HG03565 (cell line): ENCODE measurements at regions not wholly inside any gene's neighbourhood (a gene's known extent, or its start where the extent isn't known, plus 50 kb on each side); places are given as distances from the start of the nearest gene placed in this dataset.
"Not testable (repeated sequence)": the region's sequence is repeated elsewhere in the genome, so short reads cannot be mapped to it uniquely, and the experiment has no call there.

Experiments used
- ATAC-seq: cut with Tn5 transposase; IDR thresholded peaks from one replicate; pipeline ENCODE4 v1.9.1; 2021; ENCODE audit warnings: mild to moderate bottlenecking, moderate library complexity; ENCODE audit not compliant: unreplicated experiment

DNA sequence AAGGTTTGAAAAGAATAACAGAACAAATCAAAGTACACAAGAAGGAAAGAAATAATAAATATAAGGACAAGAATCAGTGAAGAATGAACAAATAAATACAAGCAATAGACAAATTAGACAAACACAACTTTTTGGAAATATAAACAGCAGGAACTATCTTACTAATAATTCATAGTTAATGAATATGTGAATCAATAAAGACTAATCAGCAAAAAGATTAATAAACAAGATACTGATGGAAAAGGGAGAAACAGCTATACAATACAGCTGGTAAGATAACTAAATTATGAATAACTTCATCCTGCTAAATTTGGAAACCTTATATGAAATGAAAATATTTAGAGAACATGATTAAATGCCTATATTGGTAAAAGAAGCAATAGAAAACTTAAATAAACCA, 193.6 kb upstream of the SPRED2 start:
- no peak for ATAC-seq

DNA sequence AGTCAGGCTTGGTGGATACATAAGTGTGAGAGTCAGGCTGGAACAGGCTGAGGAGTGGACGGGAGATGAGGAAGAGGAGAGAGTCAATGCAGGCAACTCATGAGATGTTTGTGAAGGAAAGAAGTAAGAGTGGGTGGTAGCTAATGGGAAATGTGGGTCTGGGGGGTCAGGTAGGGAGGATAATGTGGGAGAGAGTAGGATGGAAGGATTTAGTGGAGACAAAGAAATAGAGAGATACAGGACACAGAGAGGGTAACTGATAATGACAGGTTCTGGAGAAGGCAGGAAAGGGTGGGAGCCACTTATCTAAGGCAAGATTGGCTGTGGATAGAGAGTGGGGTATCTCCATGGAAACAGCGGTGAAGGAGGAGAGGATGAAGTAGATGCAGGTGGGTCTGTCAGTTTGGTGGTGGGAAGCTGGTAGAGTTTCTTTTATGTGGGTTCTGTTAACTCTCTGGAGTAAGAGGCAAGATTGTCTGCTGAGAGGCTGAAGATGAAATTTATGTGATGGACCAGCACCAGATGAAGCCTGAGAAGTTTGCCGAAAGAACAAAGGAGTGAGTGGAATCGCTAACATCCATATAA, 190.6 kb upstream of the SPRED2 start:
- ATAC-seq: no peak

DNA sequence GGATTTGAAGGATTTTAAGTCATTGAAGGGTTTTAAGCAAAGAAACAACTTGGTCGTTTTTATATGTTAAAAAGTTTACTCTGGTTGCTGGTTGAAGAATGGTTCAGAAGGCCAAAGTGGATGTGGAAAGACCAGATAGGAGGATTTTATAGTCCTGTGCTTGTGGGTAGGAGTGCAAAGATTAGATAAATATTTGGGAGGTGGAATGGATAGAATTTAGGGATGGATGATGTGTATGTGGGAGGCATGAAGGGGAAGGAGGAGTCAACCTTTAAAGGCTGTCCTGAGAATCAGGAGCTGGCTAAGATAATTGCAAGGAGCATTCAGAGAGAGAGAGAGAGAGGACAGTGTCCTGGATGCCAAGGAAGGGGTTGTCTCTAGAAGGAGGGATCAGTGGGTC, 190.1 kb upstream of the SPRED2 start:
- ATAC-seq: no peak

DNA sequence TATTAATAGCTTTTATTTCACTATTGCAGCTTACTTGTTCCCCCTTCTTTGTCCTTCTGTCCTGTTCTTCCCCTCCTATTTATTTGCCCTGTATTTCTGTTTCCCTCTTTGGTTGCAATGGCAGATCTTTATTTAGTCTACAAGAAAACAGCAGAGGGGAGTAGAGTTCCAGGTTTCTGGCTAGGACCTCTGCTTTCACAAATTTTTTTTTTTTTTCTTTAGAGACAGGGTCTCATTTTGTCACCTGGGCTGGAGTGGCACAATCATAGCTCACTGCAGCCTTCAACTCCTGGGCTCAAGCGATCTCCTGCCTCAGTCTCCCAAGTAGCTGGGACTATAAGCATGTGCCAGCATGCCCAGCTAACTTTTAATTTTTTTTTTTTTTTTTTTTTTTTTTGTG, 188.1 kb upstream of the SPRED2 start:
- ATAC-seq: no peak

DNA sequence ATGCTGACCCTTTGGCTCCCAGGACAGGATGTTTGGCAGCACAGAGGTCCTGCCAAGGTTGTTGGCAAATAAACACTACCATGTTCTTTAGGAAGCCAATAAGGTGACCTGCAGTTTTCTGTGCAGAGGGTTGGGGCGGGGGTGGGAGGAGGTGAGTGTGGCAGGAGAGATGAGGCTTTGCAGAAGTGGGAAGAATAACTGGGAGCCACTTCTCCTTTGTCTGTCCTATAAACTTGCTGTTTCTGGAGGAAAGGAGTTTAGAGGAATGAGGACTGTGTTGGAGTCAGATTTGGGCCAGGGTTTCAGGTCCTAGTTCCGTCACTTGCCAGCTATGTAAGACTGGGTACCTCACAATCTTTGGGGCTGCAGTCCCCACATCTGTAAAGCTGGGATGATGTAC, 187.6 kb upstream of the SPRED2 start:
- ATAC-seq: no peak

DNA sequence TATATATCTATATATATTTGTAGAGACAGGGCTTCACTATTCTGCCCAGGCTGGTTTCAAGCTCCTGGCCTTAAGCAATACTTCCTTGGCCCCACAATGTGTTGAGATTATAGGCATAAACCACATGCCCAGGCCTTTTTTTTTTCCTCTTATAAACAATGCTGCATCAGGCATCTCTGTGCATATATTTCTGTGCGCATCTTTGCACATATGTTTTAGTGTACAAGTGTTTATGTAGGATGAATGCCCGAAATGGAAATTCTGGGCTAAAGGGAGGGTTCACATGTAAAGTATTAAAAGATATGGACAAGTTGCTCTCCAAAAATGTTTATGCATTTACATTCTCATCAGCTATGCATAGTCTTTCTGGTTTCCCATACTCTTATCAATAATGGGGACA, 183.2 kb upstream of the SPRED2 start:
- ATAC-seq: no peak

DNA sequence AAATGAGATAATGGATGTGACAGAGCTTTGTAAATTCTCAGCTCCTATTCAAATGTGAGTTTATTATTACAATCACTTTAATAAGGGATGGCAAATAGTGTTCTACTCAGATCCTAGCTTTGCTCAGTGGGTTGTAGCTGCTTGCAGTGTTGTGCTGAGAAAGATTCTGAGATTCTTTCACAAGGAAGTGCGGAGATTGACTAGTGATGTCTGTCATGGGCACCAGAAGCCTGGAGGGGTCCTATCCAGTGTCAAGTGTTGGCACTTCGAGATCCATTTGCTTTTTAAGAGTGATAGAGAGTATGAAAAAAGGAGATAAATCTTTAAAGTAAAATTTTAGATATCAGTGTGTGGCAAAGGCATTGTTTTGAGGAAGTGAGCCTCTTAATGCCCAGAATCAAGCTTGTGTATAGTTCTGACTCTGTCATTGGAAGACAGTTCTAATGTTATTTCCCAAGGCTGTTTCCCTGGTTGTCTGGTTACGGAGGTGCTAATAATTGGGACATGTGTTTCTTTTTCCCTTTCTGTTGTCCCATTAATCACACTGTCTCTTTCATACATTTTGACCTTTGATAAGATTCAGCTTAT, 181.7 kb upstream of the SPRED2 start:
- ATAC-seq: no peak

DNA sequence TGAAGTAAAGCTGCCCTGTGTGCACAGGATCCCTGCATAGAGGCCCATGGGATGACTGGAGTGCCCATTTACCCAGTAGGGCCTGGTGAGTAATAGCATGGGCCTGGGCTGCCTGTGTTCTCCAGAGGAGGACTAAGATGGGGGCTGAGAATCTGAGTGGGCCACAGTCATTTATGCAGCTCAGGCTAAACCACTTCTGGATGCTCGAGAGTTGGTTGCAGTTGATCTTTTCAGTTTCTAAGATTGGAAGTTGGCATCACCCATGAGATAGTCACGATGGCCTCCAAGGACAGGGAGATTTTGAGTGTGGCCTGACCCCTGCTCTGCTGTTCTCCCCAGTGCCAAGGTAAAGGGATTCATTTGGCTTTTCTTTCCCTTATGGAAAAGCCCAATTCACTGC, 179.1 kb upstream of the SPRED2 start:
- ATAC-seq: no peak

DNA sequence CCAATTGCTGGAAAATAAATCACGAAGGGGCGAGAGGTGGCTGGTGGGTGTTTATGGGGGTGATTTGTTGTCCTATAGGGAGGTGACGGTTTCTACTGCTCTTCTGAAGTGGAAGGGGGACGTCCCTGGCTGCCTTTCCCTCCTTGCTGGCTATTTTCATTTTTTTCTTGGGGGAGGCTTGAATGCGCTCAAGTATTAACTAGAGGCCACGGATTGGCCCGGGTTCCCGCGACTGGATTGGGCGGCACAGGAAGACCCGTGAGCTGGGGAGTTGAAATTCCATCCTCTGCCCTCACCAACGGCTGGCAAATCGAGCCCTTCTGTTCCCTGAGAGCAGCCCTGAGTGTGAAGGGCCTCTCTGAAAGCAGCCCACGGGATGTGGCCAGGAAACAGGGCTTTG, 176.5 kb upstream of the SPRED2 start:
- ATAC-seq: no peak

DNA sequence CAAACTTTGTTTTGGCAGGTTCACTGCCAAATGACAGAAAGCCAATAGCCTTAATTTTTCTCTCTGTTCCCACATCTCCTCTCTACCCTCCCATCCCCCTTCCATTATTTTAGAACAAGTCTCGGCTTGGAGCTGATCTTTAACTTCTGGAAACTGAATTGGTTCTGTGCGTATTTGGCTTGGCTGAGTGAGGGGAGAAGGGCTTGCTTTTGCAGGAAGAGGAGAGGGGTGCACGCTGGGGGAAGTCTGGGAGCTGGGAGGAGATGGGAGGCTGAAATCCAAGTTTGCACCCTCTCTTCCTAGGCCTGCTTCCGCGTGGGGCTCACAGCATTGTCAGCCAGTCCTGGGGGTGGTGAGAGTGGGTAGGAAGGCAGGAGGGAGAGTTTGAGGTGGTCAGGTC, 176.1 kb upstream of the SPRED2 start:
- no peak for ATAC-seq

DNA sequence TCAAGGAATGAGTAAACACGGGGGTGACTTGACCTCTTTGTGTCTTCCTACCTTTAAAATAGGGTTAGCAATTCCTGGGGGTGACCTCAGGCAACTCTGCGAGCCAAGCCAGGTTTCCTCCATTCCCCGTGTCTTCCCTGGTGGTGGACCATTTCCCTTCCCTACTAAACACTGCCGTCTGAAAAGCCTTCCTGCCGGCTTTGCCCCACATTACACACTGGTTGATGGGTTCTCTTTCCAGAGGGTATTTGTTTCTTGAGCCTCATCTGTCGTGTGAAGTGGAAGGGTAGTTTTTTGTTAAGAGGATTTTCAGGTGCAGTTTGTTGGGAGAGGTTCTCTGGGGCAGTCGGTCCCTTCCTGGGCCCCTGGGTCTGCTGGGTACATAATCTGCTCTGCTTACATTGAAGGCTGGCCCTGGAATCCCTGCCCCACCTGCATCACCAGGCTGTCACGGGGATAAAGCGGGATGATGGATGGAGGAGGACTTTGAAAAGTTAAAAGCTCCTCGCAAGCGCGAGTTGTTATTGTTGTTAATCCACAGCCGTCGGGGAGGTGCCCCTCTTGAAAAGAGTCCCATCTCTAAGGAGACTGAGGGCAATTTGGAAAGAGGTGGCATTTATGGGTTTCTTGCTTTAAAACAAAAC, 175.4 kb upstream of the SPRED2 start:
- ATAC-seq: no peak

DNA sequence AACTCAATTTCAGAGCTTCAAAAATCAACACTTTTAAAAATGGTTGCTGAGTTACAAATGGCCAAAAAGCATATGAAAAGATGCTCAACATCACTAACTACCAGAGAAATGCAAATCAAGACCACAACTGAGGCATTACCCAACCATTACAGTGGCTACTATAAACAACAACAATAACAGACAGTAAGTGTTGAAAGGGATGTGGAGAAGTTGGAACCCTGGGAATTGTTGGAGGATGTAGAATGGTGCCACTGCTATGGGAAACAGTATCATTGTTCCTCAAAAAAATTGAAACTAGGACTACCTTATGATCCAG, 173.3 kb upstream of the SPRED2 start:
- ATAC-seq: no peak

DNA sequence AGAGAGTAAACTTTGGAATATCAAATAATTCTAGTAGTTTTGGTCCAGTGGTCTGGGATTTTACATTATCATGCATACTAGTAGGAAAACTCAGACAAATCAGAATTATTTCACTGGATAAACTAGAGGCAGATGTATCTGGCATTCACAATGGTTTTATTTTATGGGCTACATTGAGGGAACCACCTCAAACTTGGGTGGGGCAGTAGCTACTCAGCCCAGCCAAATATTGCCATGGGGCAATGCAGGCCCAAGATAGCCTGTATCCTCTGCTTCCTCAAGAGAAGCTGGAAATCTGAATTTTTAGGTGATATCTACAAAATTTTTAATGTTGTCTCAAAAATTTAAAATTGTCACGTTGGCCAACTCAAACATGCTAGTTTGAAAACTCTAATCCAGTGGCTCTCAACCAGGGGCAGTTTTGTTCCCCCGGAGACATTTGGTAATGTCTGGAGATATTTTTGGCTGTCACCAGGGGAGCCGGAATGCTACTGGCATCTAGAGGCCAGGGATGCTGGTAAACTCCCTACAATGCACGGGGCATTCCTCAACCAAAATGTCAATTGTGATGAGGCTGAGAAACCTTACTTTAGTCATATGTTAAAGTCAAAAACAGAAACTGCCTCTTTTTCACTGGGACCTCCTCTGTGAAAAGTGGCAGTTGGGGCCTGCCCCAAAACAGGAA, 172.8 kb upstream of the SPRED2 start:
- ATAC-seq: no peak

DNA sequence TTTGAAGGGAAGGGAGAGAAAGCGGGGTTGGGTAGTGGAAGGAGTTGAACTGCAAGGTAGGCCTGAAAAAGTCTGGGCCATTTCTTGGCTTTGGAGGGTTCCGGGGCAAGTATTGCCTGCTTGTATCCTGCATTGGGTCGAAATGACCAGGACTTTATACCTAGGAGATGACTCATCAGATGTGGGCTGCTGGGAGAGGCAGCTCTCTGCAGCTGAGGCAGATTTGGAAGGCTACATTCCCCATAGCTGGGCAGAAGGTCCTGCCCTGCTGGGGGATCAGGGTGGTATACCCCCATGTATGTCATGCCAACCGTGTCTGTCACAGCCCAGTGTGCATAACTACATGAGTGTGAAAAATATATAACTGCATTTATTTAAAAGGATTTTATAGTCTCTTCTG, 171.8 kb upstream of the SPRED2 start:
- no peak for ATAC-seq

DNA sequence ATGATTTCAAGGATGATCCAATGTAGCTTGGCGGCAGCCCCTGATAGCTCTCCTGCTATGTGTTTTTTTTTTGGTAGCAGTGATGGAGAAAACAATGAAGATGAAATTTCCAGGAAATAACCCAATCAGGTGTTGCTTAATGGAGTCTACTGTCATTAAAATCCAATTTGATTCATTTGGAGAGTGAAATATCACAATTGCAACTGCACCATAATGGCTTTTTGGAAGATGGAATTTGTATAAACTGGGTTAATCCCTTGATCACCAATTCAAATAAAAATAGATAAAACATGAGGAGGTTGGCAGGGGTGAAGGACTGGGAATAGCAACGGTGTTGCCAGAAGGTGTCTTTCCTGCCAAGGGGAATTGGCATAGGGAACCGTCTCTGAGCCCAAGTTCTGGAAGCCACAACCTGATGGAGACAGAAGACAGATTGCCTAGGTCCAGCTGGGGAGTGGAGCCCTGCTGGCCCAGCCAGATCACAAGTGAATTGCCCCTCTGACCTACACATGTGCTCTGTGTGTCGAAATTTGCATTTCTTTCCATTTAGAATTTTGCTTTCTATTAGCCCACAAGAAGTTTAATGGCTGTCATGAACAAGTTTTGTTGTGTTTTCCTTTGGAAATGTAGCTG, 170.3 kb upstream of the SPRED2 start:
- no peak for ATAC-seq

DNA sequence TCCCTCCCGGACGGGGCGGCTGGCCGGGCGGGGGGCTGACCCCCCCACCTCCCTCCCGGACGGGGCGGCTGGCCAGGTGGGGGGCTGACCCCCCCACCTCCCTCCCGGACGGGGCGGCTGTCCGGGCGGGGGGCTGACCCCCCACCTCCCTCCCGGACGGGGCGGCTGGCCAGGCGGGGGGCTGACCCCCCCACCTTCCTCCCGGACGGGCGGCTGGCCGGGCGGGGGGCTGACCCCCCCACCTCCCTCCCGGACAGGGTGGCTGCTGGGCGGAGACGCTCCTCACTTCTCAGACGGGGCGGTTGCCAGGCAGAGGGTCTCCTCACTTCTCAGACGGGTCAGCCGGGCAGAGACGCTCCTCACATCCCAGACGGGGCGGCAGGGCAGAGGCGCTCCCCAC, 168.5 kb upstream of the SPRED2 start:
- not testable (repeated sequence) for ATAC-seq

DNA sequence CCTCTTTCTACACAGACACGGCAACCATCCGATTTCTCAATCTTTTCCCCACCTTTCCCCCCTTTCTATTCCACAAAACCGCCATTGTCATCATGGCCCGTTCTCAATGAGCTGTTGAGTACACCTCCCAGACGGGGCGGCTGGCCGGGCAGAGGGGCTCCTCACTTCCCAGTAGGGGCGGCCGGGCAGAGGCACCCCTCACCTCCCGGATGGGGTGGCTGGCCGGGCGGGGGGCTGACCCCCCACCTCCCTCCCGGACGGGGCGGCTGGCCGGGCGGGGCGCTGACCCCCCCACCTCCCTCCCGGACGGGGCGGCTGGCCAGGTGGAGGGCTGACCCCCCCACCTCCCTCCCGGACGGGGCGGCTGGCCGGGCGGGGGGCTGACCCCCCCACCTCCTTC, 168.0 kb upstream of the SPRED2 start:
- ATAC-seq: not testable (repeated sequence)

DNA sequence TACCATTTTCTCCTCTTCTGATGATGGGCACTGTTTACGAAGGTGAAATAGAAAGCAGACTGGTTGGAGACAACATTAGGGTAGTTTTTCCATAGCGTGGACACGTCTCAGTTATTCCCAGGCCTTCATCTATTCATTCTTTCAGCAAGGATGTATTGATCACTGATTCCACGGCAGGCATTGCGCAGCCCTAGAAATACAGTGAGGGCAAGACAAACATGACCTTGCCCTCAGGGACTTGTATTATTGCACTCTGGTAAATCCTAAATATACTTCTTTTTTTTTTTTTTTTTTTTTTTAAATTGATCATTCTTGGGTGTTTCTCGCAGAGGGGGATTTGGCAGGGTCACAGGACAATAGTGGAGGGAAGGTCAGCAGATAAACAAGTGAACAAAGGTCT, 167.3 kb upstream of the SPRED2 start:
- ATAC-seq: no peak

DNA sequence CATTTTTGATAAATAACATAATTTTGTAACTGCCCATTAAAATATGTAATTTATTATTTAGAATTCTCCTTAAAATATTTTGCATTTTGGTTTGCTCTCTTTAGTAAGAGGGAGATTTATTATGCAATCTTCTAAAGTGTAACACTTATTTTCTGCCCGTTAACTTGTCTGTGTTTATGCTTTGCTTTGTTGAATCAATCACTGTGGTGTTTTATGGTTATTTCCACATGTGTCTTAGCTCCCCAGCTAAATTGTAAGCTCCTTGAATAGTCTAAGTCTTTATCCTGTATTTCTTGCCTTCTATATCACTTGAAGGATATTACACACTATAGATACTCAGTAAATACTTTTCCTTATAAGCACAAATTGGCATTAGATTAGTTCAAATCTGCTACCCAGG, 166.6 kb upstream of the SPRED2 start:
- ATAC-seq: no peak

DNA sequence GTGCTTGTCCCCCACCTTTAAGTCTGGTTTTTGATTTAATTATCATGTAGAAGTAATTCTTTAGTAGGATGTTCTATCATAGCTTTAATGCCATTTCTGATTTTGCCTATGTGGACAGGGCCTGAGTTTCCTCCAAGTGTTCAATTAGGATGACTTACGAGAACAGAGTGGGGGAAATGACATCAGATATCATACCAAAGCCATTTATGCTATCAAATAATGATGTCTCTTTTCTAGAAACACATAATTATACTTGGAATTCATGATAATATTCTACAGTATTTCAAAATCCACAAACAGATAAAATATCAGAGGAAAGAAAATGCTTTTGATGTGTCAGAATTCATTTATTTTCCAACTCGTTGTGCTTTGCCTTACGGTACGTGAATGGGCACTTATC, 165.9 kb upstream of the SPRED2 start:
- ATAC-seq: no peak

DNA sequence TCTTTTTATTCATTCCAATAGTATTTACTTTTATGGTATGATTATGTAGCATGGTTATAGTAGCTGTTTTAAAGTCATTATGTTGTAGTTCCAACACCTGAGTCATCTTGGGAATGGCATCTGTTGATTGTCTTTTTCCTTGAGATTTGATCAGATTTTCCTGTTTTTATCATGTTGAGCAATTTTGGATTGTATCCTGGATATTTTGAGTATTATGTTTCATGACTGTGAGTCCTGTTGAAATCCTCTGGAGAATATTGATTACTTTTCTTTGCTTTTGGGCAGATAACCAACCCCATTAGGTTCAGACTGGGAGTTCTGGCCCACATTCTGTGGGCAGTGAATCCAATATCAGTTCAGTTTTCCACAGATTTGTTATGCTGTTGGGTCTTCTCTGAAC, 163.2 kb upstream of the SPRED2 start:
- no peak for ATAC-seq

DNA sequence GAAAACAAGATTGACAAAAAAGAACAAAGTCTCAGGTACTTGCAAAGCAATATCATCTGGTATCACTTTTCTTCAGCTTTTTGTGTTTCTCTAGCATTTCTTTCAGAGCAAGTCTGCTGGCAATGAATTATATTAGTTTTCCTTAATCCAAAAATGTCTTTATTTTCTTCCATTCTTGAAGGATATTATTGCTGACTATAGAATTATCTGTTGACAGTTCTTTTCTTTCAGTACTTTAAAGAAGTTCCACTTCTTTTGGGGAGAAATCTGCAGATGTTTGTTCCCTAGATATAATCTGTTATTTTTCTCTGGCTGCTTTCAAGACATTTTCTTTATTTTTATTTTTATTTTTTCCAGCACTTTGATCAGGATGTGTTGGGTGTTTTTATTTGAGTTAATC, 161.8 kb upstream of the SPRED2 start:
- ATAC-seq: no peak
